Neural cell (in vitro differentiated cells): ENCODE measurements at regions not wholly inside any gene's neighbourhood (a gene's known extent, or its start where the extent isn't known, plus 50 kb on each side); places are given as distances from the start of the nearest gene placed in this dataset.

Source experiments
- EZH2 ChIP-seq: fragments of 200-600, 300-800 bp; shearing (Covaris generic), sonication (generic); IDR thresholded peaks from 2 replicates; pipeline ENCODE4 v1.6.1; 2014; ENCODE audit warnings: antibody characterized with exemption, low read length, borderline replicate concordance, mild to moderate bottlenecking; ENCODE audit not compliant: insufficient read depth, poor library complexity, severe bottlenecking
- POLR2AphosphoS5 ChIP-seq: IDR thresholded peaks from 2 replicates; pipeline ENCODE4 v1.6.1; 2012
- SMC3 ChIP-seq: fragments of 450-650 bp; conservative IDR thresholded peaks from 2 replicates; pipeline ENCODE4 v1.6.1; 2014; ENCODE audit warnings: antibody characterized with exemption, mild to moderate bottlenecking, moderate library complexity; ENCODE audit not compliant: poor library complexity
- TF ChIP-seq, protein P1 (sequence below): fragments of 450-650 bp; IDR thresholded peaks from 2 replicates; pipeline ENCODE4 v1.5.1; 2014; ENCODE audit warnings: antibody characterized with exemption, mild to moderate bottlenecking, moderate library complexity; ENCODE audit not compliant: poor library complexity, severe bottlenecking
- TF ChIP-seq, protein P2 (sequence below): IDR thresholded peaks from 2 replicates; pipeline ENCODE4 v1.6.1; 2012; ENCODE audit warnings: borderline replicate concordance

DNA sequence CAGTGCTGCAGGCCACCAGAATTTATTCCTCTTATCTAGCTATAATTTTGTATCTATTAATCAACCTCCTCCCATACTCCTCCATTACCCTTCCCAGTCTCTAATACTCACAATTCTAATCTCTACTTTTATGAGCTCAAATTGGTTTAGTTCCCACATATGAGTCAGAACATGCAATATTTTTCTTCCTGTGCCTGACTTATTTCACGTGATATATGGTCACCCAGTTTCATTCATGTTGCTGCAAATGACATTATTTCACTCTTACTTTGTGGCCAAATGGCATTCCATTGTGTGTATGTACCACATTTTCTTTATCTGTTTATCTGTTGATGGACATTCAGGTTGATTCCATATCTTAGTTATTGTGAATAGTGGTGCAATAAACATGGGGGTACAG, 483.5 kb downstream of the ACTRT1 start:
- TF ChIP-seq POLR2AphosphoS5 (no peak), SMC3 (no peak), EZH2 (no peak)
- TF ChIP-seq, protein P1, sequence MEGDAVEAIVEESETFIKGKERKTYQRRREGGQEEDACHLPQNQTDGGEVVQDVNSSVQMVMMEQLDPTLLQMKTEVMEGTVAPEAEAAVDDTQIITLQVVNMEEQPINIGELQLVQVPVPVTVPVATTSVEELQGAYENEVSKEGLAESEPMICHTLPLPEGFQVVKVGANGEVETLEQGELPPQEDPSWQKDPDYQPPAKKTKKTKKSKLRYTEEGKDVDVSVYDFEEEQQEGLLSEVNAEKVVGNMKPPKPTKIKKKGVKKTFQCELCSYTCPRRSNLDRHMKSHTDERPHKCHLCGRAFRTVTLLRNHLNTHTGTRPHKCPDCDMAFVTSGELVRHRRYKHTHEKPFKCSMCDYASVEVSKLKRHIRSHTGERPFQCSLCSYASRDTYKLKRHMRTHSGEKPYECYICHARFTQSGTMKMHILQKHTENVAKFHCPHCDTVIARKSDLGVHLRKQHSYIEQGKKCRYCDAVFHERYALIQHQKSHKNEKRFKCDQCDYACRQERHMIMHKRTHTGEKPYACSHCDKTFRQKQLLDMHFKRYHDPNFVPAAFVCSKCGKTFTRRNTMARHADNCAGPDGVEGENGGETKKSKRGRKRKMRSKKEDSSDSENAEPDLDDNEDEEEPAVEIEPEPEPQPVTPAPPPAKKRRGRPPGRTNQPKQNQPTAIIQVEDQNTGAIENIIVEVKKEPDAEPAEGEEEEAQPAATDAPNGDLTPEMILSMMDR, result no peak
- TF ChIP-seq, protein P2, sequence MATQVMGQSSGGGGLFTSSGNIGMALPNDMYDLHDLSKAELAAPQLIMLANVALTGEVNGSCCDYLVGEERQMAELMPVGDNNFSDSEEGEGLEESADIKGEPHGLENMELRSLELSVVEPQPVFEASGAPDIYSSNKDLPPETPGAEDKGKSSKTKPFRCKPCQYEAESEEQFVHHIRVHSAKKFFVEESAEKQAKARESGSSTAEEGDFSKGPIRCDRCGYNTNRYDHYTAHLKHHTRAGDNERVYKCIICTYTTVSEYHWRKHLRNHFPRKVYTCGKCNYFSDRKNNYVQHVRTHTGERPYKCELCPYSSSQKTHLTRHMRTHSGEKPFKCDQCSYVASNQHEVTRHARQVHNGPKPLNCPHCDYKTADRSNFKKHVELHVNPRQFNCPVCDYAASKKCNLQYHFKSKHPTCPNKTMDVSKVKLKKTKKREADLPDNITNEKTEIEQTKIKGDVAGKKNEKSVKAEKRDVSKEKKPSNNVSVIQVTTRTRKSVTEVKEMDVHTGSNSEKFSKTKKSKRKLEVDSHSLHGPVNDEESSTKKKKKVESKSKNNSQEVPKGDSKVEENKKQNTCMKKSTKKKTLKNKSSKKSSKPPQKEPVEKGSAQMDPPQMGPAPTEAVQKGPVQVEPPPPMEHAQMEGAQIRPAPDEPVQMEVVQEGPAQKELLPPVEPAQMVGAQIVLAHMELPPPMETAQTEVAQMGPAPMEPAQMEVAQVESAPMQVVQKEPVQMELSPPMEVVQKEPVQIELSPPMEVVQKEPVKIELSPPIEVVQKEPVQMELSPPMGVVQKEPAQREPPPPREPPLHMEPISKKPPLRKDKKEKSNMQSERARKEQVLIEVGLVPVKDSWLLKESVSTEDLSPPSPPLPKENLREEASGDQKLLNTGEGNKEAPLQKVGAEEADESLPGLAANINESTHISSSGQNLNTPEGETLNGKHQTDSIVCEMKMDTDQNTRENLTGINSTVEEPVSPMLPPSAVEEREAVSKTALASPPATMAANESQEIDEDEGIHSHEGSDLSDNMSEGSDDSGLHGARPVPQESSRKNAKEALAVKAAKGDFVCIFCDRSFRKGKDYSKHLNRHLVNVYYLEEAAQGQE, result no peak
